Left ventricle myocardium superior (tissue), 1 donor: ENCODE measurements at regions not wholly inside any gene's neighbourhood (a gene's known extent, or its start where the extent isn't known, plus 50 kb on each side); places are given as distances from the start of the nearest gene placed in this dataset.
"Not testable (repeated sequence)": the region's sequence is repeated elsewhere in the genome, so short reads cannot be mapped to it uniquely, and the experiment has no call there.

Experiments
- ATAC-seq: fragments of 200-7000 bp; cut with Tn5 transposase; one replicate; pipeline ENCODE4 v1.9.1; 2020; ENCODE audit warnings: mild to moderate bottlenecking, moderate library complexity
- DNase-seq: peaks from one replicate; pipeline ENCODE4 v3.0.0-alpha.2; 2020
- intact Hi-C: fragments of 100-400 bp; cut with micrococcal nuclease; formaldehyde crosslinking; loops from one replicate; pipeline ENCODE4 v1.11.0; 2022
- donor health status: DM: no; HTN: yes; CAD: no; lungs with severe emphysema.

DNA sequence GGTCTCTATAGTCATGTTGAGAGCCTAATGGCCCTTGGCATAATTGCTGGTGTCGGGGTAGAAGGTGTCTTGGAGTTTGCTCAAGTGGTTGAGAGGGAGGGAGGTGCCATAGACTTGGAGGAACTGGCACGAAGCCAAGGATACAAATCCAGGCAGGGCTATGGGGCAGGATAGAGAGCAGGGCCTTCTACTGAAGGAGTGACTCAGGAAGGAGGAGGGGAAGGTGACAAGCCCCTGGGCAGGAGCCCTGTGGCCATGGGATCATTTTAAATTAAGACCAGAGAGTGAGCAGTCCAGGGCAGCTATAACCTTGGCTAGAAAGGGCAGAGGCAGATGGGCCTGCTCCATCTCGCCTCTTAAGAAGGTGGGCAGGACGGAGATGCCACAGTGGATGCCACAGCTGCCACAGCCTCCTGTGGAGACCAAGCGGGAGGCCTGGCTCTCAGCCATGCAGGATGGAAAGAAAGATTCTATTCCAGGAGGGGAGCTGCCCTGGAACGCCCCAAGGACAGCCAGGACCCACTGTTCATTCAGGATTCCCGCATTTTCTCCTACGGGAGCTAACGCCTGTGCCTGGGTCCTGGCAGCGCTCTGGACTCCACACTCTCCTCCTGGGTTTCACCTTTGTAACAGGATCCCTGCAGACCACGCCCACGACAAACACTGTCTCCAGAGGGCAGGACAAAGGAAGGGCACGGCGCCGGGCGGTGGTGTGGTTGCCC lies 189.6 kb downstream of the KLRB1 start:
- DNase-seq, intact Hi-C loops, ATAC-seq: not testable (repeated sequence)

DNA sequence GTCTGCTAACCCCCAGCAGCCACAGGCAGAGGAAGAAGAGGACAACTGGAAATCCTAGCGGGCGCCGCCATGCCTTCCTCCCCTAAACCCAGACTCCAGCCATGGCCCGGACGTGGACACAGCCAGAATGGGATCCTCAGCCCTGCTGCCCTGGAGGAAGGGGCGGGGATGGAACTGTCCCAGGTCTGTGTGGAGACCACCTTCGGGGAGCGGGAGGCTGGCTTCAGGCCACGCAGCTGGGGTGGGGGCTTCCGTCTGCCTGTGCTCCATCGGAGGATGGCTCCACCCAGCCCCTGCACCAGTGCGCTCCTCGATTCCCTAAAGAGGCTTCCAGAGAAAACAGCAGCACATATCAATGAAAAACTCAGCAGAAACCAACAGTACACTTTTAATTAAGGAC lies 190.4 kb downstream of the KLRB1 start:
- ATAC-seq, DNase-seq, intact Hi-C loops: not testable (repeated sequence)

DNA sequence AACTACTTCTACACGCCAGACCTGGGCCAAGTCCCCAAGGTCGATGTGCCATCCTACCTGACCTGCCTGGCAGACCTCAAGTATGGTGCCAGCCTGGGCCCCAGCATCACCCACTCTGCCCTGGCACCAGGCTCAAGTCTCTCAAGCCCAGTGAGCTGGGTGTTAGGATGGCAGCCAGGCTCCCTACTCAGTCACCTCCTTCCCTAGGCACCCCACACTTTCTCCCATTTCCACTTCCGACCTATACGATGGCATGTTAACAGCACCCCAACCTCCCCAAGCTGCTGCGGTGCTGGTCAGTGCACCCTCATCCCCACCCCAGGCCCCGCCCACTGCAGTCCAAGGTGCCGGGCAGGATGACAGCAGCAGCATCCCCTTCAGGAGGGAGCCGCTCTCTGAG lies 191.4 kb downstream of the KLRB1 start:
- DNase-seq, ATAC-seq, intact Hi-C loops: not testable (repeated sequence)

DNA sequence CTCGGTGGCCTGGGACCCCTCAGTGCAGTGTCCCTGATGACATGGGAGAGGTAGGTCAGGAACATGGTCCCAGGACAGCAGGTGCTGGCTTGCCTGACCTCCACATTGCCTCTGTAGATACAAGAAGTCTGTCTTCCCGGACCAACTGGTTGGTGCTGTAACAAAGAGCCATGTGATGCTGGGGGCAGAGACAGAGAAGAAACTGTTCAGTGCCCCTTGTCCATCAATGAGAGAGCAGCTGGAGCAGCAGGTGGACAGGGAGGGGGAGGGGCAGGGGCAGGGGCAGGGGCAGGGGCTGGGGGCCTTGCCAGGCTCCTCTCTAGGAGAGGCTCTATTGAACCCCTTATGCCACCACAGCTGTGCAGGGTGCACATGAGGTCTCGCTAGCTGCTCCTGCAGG lies 191.8 kb downstream of the KLRB1 start:
- ATAC-seq, DNase-seq, intact Hi-C loops: not testable (repeated sequence)

DNA sequence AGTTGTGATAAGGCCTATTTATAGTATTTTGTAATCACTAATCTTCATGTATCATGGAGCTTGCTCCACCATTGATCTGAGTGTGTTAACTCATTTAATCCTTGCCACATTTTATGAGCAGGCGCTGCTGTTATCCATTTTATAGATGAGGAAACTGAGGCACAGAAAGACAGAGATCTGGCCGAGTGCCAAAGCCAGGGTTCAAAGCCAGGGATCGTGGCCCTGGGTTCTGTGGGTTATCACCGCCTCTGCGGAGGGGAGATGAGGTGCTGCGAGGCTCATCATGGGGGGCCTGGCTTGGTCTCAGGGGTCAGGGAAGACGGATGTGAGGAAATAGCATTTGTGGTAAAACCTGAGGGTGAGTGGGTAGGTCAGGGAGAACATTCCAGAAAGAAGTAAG lies 193.9 kb downstream of the KLRB1 start:
- ATAC-seq, DNase-seq, intact Hi-C loops: not testable (repeated sequence)

DNA sequence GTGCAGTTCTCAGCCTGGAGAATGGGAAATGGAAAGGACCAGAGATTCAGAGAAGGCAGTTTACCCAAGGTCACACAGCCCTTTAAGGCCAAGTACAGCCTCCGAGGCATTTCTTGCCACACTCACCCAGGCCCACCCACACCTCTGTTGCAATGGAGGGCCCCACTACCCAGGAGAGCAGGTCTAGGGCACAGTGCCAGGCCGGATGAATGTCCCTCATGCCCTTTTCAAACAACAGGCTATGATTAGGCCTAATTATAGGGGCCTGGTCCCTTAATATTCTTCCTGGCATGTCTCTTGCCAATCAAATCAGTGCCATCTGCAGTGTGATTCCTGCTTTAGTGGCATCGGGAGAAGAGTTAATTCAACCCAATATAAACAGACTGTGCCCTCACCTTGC lies 195.3 kb downstream of the KLRB1 start:
- intact Hi-C loops, ATAC-seq, DNase-seq: not testable (repeated sequence)

DNA sequence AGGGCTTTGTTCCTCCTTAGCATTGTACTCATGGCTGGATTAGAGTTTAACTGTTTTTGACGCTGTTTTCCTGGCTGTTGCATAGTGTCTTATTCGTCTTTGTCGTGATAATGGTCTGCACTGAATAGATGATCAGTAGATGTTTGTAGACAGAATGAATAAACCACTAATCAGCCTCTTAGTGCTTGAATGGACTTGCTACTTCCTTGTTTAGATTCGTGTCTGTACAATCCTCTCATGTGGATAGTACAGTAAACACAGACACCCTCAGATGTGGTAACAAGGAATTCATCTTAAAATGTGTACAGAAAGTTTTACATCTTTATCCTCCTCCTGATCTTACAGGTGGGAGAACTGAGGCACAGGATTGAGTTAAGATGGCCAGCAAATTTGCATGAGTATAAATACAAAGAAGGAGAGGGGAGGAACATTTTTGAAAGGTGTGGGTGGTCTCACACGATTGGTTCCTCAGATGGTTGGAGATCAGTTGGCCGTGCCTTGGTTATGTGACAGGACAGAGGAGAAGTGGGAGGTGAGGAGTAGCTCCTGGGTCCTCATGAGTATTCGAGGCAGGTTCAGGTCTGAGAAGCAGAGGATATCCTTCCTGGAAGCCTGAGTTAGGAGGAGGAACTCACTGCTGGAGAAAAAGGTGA lies 196.0 kb downstream of the KLRB1 start:
- DNase-seq, intact Hi-C loops, ATAC-seq: not testable (repeated sequence)

DNA sequence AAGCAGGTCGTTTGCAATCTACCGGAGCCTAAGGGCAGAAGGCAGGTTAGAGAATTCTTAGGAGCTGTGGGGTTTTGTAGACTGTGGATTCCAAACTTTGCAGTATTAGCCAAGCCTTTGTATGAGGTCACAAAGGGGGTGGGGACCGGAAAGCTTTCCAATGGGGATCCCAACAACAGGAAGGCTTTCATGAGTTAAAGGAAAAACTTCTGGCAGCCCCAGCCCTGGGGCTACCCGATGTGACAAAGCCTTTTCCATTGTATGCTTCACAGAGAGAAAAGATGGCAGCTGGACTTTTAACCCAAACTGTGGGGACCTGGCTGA lies 199.2 kb upstream of the PZP start:
- intact Hi-C loops, DNase-seq, ATAC-seq: not testable (repeated sequence)

DNA sequence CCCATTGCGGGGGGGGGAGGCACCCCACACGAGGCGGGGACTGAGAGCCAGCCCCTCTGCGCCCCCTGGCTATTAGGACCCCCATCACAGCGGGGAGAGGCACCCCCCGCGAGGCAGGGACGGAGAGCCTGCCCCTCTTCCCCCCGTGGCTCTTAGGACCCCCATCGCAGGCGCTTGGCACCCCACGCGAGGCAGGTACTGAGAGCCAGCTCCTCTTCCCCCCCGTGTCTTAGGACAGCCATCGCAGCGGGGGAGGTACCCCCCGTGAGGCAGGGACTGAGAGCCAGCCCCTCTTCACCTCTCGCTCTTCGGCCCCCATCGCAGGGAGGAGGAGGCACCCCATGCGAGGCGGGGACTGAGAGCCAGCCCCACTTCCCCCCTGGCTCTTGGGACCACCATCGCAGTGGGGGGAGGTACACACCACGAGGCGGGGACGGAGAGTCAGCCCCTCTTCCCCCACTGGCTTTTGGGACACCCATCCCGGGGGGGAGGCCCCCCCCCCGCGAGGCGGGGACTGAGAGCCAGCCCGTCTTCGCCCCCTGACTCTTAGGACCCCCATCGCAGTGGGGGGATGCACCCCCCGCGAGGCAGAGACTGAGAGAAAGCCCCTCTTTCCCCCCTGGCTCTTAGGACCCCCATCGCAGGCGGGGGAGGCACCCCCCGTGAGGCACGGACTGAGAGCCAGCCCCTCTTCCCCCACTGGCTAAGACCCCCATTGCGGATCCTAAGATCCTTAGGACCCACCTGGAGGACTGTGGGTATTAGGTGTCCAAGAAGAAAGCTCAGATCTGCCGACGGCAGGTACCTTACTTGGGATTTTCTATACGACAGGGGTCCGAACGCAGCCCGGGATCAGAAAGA lies 198.6 kb upstream of the PZP start:
- intact Hi-C loops, result no loop called here
- ATAC-seq, result no peak
- DNase-seq, result no peak

DNA sequence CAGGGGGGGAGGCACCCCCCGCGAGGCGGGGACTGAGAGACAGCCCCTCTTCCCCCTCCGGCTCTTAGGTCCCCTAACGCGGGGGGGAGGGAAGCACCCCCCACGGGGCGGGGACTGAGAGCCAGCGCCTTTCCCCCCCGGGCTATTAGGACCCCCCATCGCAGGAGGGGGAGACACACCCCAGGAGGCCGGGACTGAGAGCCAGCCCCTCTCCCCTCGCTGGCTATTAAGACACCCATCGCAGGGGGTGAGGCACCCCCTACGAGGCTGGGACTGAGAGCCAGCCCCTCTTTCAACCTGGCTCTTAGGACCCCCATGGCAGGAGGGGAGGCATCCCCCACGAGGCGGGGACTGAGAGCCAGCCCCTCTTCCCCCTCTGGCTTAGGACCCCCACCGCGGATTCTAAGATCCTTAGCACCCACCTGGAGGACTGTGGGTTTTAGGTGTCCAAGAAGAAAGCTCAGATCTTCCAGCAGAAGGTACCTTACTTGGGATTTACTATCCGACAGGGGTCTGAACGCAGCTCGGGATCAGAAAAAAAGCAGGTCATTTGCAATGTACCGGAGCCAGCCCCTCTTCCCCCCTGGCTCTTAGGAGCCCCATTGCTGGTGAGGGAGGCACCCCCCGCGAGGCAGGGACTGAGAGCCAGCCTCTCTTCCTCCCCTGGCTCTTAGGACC lies 197.8 kb upstream of the PZP start:
- ATAC-seq, result no peak
- no peak for DNase-seq
- intact Hi-C loops, result no loop called here

DNA sequence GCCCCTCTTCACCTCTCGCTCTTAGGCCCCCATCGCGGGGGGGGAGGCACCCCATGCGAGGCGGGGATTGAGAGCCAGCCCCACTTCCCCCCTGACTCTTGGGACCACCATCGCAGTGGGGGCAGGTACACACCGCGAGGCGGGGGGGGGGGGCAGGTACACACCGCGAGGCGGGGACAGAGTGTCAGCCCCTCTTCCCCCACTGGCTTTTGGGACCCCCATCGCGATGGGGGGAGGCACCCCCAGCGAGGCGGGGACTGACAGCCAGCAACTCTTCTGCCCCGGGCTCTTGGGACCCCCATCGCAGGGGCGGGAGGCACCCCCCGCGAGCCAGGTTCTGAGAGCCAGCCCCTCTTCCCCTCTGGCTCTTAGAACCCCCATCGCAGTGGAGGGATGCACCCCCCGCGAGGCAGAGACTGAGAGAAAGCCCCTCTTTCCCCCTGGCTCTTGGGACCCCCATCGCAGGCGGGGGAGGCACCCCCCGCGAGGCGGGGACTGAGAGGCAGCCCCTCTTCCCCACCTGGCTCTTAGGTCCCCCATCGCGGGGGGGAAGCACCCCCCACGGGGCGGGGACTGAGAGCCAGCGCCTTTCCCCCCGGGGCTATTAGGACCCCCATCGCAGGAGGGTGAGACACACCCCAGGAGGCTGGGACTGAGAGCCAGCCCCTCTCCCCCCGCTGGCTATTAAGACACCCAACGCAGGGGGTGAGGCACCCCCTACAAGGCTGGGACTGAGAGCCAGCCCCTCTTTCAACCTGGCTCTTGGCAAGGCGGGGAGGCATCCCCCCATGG lies 196.5 kb upstream of the PZP start:
- DNase-seq, result no peak
- intact Hi-C loops, result no loop called here
- ATAC-seq, result no peak

DNA sequence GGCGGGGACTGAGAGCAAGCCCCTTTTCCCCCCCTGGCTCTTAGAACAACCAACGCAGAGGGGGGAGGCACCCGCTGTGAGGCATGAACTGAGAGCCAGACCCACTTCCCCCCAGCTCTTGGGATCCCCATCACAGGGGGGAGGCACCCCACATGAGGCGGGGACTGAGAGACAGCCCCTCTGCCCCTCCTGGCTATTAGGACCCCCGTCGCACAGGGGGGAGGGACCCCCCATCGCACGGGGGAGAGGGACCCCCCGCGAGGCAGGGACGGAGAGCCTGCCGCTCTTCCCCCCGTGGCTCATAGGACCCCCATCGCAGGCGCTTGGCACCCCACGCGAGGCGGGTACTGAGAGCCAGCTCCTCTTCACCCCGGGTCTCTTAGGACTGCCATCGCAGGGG lies 195.8 kb upstream of the PZP start:
- DNase-seq, result no peak
- intact Hi-C loops, result no loop called here
- no peak for ATAC-seq

DNA sequence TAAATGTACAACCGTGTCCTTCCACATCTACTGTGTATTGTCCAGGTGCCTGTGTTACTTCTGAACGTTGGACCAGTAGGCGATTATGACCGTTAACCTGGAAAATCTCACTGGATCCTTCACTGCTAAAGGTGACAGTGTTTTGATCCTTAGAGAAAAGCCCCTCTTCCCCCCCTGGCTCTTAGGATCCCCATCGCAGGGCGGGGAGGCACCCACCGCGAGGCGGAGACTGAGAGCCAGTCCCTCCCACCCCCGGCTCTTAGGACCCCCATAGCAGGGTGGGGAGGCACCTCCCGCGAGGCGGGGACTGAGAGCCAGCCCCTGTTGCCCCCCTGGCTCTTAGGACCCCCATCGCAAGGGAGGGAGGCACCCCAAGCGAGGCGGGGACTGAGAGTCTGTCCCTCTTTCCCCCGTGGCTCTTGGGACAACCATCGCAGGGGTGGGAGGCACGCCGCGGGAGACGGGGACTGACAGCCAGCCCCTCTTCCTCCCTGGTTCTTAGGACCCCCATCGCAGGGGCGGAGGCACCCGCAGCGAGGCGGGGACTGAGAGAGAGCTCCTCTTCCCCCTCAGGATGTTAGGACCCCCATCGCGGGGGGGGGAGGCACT lies 194.3 kb upstream of the PZP start:
- intact Hi-C loops, DNase-seq, ATAC-seq: not testable (repeated sequence)

DNA sequence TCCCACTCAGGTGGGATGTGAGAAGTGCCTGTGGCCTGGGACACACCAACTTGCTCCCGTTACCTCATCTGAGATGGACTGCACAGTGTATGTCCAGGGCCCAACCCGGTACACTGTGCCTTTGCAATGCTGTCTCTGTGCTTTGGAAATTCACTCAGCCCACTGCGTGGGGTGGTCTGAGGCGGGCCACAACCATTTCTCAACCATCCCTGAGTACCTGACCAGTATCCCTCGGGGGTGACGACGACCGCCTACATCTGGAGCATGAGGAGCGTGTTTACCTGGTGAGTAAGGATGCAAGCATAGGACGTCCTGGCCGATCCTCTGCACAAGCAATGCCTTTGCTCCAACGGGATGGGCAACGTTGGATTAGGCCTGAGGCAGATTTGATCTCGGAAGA lies 188.2 kb upstream of the PZP start:
- DNase-seq, intact Hi-C loops, ATAC-seq: not testable (repeated sequence)

DNA sequence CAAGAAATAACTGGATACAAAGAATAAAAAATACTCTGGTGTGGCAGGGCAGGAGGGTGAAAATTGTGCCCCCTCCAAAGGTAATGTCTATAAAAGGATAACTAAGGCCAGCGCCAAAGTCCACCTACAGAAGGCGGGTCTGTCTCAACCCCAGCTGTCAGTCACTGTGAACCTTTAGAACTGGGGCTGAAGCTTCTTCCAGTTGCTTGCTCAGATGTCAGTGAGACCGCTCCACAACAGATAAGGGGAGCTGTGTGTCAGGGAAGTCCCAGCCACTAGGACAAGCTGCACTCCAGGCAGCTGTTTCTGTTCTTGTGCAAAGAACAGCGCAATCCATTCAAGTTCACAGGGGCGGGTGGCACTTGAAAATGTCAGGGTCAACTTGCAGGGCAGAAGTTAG lies 187.0 kb upstream of the PZP start:
- intact Hi-C loops, ATAC-seq, DNase-seq: not testable (repeated sequence)

DNA sequence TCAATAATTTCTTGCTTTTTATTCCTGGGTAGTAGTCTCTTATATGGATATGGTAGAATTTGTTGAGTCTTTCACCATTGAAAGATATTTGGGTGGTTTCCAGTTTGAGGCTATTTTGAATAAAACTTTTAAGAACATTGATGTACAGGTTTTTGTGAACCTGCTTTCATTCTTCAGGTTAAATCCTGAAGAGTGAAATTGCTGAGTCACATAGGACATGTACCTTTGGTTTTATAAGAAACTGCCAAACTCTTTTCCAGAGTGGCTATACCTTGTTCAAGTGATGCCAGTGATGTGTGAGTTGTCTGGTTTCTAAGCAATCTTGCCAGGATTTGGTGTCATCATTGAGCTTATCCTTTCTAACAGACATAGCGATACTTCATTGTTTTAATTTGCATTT lies 184.6 kb upstream of the PZP start:
- ATAC-seq, result no peak
- intact Hi-C loops, result no loop called here
- no peak for DNase-seq

DNA sequence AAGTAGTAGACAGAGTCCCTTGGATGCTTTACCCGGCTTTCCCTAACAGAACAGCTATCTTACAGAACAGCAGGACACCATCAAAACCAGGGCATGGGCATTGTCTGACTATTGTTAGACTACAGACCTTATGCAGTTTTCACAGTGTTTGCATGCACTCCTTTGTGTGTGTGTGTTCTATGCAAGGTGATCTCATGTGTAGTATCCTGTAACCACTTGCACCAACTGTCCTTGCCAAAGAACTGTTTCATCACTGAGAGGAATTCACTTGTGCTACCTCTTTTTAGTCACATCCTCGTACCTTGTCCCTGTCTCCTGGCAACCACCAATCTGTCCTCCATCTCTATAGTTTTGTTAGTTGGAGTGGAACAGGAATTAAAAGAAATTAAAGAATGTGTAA lies 183.6 kb upstream of the PZP start:
- ATAC-seq, result no peak
- no peak for DNase-seq
- intact Hi-C loops, result no loop called here

DNA sequence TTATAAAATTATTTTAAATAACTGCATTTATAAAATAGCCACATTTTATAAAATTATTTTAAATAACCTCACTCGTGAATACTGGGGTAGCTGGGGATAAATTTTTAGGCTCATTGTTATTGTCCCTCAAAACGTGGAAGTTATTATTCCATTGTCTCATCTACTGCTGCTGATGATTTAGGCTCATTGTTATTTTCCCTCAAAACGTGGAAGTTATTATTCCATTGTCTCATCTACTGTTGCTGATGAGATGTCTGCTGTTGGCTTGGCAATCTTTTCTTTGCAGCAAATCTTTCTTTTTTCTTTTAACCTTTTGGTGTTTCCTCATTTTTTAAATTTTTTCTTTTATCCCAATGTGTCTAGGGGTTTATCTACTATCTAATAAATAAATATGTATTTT lies 182.6 kb upstream of the PZP start:
- intact Hi-C loops, result no loop called here
- ATAC-seq (no peak), DNase-seq (no peak)
